Lower leg skin (tissue), 4 donors: ENCODE measurements at regions not wholly inside any gene's neighbourhood (a gene's known extent, or its start where the extent isn't known, plus 50 kb on each side); places are given as distances from the start of the nearest gene placed in this dataset.
A peak's percentile ranks its signal among the peaks of the same experiment; 100 is the strongest.

Source experiments
- DNase-seq, 2 donors: peaks; one replicate each; pipeline ENCODE4 v3.0.0-alpha.2; 2019; ENCODE audit warnings: low spot score in 2 of 2
- H3K4me3 ChIP-seq: fragments of 200-600 bp; sonication (generic); 2 replicates; pipeline ENCODE4 v1.5.1; 2017; ENCODE audit warnings: mild to moderate bottlenecking, low read depth; ENCODE audit not compliant: poor library complexity, severe bottlenecking
- POLR2A ChIP-seq, 2 donors: fragments of 450-650 bp; IDR thresholded peaks; one replicate each; pipeline ENCODE4 v1.6.1; 2016 to 2017; ENCODE audit warnings: antibody characterized with exemption in 2 of 2, mild to moderate bottlenecking in 1 of 2, moderate library complexity in 1 of 2
- WGBS, 2 donors: methylation state at CpG; one replicate each; pipeline ENCODE4 v1.1.5; 2018; 5-methylcytosine and 5-hydroxymethylcytosine counted together
- intact Hi-C: fragments of 100-400 bp; cut with DNase I; formaldehyde crosslinking; loops from one replicate; pipeline ENCODE4 v1.15.0; 2023; ENCODE audit warnings: low total_unique reads
- TF ChIP-seq, protein P1 (sequence below), 3 donors: fragments of 450-650 bp; IDR thresholded peaks; one replicate each; pipeline ENCODE4 v1.5.1; 2016; ENCODE audit warnings: antibody characterized with exemption in 3 of 3, mild to moderate bottlenecking in 3 of 3, moderate library complexity in 2 of 3

DNA sequence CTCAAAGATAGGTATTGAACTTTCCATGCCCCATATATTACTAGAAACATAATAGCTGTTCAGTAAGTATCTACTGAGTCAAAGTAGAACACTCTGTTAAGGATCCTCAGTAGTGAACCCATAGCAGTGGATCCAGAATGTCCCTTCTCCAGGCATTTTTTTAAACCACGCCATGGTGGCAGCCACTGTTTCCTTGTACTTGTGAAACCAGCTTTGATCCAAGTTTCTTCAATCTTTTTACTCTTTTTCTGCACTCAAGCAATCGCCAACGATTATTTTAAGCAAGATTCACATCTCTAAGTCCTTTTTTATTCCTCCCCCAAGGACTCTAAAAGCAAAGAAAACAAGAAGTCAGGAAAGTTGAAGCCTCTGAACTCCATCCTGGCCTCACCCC lies 291.2 kb upstream of the SLC14A2 start:
- DNase-seq = no peak
- TF ChIP-seq POLR2A (IDR thresholded peaks at IDR 0.05) = no peak
- TF ChIP-seq, protein P1, sequence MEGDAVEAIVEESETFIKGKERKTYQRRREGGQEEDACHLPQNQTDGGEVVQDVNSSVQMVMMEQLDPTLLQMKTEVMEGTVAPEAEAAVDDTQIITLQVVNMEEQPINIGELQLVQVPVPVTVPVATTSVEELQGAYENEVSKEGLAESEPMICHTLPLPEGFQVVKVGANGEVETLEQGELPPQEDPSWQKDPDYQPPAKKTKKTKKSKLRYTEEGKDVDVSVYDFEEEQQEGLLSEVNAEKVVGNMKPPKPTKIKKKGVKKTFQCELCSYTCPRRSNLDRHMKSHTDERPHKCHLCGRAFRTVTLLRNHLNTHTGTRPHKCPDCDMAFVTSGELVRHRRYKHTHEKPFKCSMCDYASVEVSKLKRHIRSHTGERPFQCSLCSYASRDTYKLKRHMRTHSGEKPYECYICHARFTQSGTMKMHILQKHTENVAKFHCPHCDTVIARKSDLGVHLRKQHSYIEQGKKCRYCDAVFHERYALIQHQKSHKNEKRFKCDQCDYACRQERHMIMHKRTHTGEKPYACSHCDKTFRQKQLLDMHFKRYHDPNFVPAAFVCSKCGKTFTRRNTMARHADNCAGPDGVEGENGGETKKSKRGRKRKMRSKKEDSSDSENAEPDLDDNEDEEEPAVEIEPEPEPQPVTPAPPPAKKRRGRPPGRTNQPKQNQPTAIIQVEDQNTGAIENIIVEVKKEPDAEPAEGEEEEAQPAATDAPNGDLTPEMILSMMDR (IDR thresholded peaks at IDR 0.05) = no peak
- H3K4me3 ChIP-seq = no peak overlapping the region
- intact Hi-C loops = no loop called here
- WGBS, 2 donors = 40 to 44% methylated on average over 3 of the region's 3 CpGs

DNA sequence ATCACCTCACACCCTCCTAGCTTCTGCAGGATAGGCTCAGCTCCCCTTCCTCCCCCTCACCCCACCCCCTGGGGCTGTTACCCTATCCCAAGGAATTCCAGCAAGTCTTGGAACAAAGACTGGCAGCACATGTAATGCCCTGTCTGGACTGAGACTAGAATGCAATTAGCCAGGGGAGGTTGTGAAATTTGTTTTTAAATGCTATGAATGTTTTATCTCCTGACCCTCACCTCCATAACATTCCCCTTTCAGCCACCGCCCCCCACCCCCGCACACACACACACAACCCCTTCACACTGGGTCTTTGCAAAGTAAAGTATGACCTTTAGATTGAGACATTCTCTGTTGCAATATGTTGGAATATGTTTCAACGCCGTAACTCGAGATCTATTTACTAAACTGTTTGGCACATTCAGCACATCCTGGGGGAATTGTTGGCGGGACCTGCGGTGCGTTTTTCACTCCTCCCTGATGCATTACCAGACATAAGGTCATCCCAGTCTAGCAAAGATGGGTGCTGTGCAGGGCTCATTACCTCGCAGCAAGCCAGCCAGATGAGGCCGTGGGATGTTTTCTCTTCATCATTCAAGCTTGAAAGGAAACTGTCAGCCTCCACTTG lies 290.7 kb upstream of the SLC14A2 start:
- intact Hi-C loops = no loop called here
- 31 to 51% methylated on average over 10 of the region's 10 CpGs for WGBS, 2 donors
- no peak overlapping the region for H3K4me3 ChIP-seq
- TF ChIP-seq POLR2A (IDR thresholded peaks at IDR 0.05) = no peak
- TF ChIP-seq, protein P1 (IDR thresholded peaks at IDR 0.05) = no peak
- peak; percentile 57 to 94 for DNase-seq

DNA sequence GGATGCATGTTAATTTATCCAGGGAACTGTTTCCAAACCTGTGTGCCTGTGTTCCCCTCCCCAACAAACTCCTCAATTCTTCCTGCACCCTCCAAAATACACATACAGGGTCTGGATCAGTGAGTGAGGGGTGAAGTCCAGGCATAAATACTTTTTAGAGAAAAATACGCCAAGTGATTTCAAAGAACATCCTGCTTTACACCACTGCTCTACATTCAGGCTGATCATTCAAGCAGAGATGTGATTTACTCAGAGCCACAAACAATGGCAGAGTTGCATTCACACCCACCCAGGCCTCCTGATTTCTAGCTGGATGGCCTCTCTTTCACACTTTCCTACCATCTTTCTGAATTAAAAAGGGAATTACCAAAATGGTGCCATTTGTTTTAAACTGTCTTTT lies 289.5 kb upstream of the SLC14A2 start:
- intact Hi-C loops = no loop called here
- TF ChIP-seq, protein P1 (IDR thresholded peaks at IDR 0.05) = no peak
- TF ChIP-seq POLR2A (IDR thresholded peaks at IDR 0.05) = no peak
- no peak overlapping the region for H3K4me3 ChIP-seq
- DNase-seq = no peak
- 86 to 89% methylated on average over 1 of the region's 1 CpG for WGBS, 2 donors

DNA sequence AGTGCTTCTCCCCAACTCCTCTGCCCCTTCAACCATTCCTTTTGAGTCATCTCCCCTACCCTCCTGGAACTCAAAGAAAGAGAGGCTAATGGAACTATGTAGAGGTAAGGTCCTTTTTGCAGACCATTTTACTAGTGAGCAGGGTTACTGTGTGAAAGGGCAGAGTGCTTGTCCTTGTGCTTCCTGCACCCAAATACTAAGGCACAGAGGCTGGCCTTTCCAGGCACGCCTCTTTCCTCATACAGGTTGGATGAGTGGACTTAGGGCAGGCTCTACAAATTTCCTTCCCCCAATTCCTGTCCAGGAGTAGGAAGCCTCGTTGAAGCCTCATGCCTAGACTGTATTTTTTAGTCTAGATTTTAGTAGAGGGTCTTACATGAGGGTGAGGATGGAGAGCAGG lies 288.8 kb upstream of the SLC14A2 start:
- WGBS, 2 donors = 78 to 95% methylated on average over 2 of the region's 2 CpGs
- H3K4me3 ChIP-seq = no peak overlapping the region
- no peak for DNase-seq
- TF ChIP-seq, protein P1 (IDR thresholded peaks at IDR 0.05) = no peak
- TF ChIP-seq POLR2A (IDR thresholded peaks at IDR 0.05) = no peak
- intact Hi-C loops = no loop called here

DNA sequence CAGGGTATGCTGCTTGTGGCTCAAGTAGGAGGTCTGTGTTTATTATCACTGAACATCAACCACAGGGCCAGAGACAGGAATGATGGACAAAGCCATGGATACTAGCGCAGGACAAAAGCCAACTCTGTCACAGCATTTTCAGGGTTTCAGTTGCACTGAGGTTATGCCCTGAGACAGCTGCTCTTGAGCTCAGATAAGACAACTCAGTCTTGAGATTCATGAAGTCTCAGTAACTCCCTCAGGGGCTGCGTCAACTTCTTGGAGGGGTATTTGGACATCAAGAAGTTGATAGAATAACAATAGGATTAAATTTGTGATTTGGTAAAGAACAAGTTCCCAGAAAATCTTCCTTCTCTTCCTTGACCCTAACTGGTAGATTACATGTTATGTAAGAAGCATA lies 287.0 kb upstream of the SLC14A2 start:
- WGBS, 2 donors = 77 to 80% methylated on average over 2 of the region's 2 CpGs
- TF ChIP-seq, protein P1 (IDR thresholded peaks at IDR 0.05) = no peak
- TF ChIP-seq POLR2A (IDR thresholded peaks at IDR 0.05) = no peak
- H3K4me3 ChIP-seq = no peak overlapping the region
- intact Hi-C loops = no loop called here
- DNase-seq = no peak

DNA sequence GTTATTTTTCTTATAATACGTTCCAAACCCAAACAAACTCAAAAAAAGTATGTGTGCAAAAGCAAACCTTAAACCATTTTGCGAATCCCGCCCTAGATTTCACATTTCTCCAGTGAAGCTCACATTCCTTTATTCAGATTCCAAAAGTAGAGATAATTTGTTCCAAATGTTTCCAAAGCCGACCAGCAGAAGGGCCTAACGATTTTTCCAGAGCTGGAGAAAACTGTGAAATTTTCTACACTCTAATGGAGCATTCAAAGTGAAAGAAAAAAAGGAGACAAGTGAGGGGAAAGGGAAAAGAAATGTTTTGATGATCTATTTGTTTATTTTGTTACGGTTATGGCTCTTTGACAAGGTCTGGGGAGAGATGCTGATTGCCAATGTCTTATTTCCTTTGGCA lies 286.5 kb upstream of the SLC14A2 start:
- intact Hi-C loops = no loop called here

More for the DNA sequence above, 286.5 kb upstream of the SLC14A2 start:
- no peak overlapping the region for H3K4me3 ChIP-seq
- DNase-seq = no peak
- TF ChIP-seq, protein P1 (IDR thresholded peaks at IDR 0.05) = no peak
- no peak for TF ChIP-seq POLR2A (IDR thresholded peaks at IDR 0.05)
- 53 to 60% methylated on average over 6 of the region's 6 CpGs for WGBS, 2 donors
